Esophagus muscularis mucosa (tissue), 4 donors: ENCODE measurements at regions not wholly inside any gene's neighbourhood (a gene's known extent, or its start where the extent isn't known, plus 50 kb on each side); places are given as distances from the start of the nearest gene placed in this dataset.

Source experiments
- DNase-seq: peaks from one replicate; pipeline ENCODE4 v3.0.0-alpha.2; 2017; ENCODE audit errors: extremely low spot score
- H3K27ac ChIP-seq, 4 donors: fragments of 200-600 bp; sonication (generic); replicated peaks in 1 of 4; 1 replicate in 3 of 4; 2 replicates in 1 of 4; pipeline ENCODE4 v1.5.1; 2016 to 2019; ENCODE audit warnings: mild to moderate bottlenecking in 1 of 4
- H3K27me3 ChIP-seq, 4 donors: fragments of 200-600 bp; sonication (generic); one replicate each; pipeline versions ENCODE4 v1.5.1 to v1.6.0; 2016 to 2019
- H3K36me3 ChIP-seq, 4 donors: fragments of 200-600 bp; sonication (generic); one replicate each; pipeline ENCODE4 v1.5.1; 2016 to 2019
- H3K4me1 ChIP-seq, 4 donors: fragments of 200-600 bp; sonication (generic); one replicate each; pipeline ENCODE4 v1.5.1; 2016 to 2019
- H3K4me3 ChIP-seq, 4 donors: fragments of 200-600 bp; sonication (generic); 1 replicate in 2 of 4; 2 replicates in 2 of 4; pipeline ENCODE4 v1.5.1; 2016 to 2019; ENCODE audit warnings: mild to moderate bottlenecking in 4 of 4, moderate library complexity in 1 of 4
- H3K9me3 ChIP-seq, 4 donors: fragments of 200-600 bp; sonication (generic); 1 replicate in 3 of 4; 2 replicates in 1 of 4; pipeline ENCODE4 v1.5.1; 2016 to 2019
- EP300 ChIP-seq: sonication (generic); formaldehyde crosslinking; IDR thresholded peaks from one replicate; pipeline ENCODE4 v1.6.1; 2017; ENCODE audit warnings: antibody characterized with exemption
- POLR2A ChIP-seq: fragments of 450-650 bp; IDR thresholded peaks from one replicate; pipeline ENCODE4 v1.6.1; 2017; ENCODE audit warnings: antibody characterized with exemption, moderate library complexity, mild to moderate bottlenecking, low read depth
- POLR2AphosphoS5 ChIP-seq, 2 donors: sonication (generic); formaldehyde crosslinking; IDR thresholded peaks; one replicate each; pipeline ENCODE4 v1.6.1; 2017; ENCODE audit warnings: antibody characterized with exemption in 2 of 2
- WGBS: methylation state at CpG from one replicate; pipeline ENCODE4 v1.1.5; 2018; 5-methylcytosine and 5-hydroxymethylcytosine counted together
- intact Hi-C: fragments of 100-400 bp; cut with DNase I; formaldehyde crosslinking; loops from one replicate; pipeline ENCODE4 v1.15.1; 2023
- TF ChIP-seq, protein P1 (sequence below), 3 experiments: fragments of 200-600 bp in 2 of 3; fragments of 450-650 bp in 1 of 3; sonication (generic) in 2 of 3; IDR thresholded peaks; one replicate each; pipeline ENCODE4 v1.5.1; 2017 to 2019; ENCODE audit warnings: antibody characterized with exemption in 3 of 3, mild to moderate bottlenecking in 2 of 3, moderate library complexity in 1 of 3

DNA sequence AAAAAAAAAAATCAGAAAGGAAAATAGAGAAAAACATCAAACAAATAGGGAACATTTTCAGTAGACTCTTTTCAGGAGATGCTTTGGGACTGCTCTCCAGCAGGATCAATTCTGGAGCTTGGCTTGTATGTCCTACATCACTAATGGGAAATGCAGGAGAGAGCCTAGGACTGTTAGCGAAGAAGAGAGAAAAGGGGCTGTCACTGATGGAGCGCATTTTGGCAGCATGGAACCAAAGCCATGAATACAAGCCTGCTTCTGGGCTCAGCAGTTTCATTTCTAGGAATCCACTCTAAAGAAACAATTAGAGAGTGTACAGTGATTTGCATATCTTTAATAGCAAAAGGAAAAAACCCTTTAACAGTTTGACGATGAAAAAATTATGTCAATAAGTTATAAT, 203.9 kb downstream of the NUFIP1 start:
- Histone ChIP-seq H3K4me1 (peaks cover 0 to 6% (median 2%) of the 10 kb centered on the region in 4 donors), H3K27ac (no peak overlapping the region), H3K27me3 (no peaks in the 10 kb centered on the region), H3K9me3 (no peaks in the 10 kb centered on the region), H3K4me3 (no peak overlapping the region), H3K36me3 (no peaks in the 10 kb centered on the region)
- TF ChIP-seq, protein P1, sequence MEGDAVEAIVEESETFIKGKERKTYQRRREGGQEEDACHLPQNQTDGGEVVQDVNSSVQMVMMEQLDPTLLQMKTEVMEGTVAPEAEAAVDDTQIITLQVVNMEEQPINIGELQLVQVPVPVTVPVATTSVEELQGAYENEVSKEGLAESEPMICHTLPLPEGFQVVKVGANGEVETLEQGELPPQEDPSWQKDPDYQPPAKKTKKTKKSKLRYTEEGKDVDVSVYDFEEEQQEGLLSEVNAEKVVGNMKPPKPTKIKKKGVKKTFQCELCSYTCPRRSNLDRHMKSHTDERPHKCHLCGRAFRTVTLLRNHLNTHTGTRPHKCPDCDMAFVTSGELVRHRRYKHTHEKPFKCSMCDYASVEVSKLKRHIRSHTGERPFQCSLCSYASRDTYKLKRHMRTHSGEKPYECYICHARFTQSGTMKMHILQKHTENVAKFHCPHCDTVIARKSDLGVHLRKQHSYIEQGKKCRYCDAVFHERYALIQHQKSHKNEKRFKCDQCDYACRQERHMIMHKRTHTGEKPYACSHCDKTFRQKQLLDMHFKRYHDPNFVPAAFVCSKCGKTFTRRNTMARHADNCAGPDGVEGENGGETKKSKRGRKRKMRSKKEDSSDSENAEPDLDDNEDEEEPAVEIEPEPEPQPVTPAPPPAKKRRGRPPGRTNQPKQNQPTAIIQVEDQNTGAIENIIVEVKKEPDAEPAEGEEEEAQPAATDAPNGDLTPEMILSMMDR (IDR thresholded peaks at IDR 0.05), result no peak
- TF ChIP-seq POLR2A (no peak), POLR2AphosphoS5 (IDR thresholded peaks at IDR 0.05) (no peak), EP300 (no peak)
- WGBS, result 95% methylated on average over 3 of the region's 3 CpGs
- intact Hi-C loops, result no loop called here
- no peak for DNase-seq

DNA sequence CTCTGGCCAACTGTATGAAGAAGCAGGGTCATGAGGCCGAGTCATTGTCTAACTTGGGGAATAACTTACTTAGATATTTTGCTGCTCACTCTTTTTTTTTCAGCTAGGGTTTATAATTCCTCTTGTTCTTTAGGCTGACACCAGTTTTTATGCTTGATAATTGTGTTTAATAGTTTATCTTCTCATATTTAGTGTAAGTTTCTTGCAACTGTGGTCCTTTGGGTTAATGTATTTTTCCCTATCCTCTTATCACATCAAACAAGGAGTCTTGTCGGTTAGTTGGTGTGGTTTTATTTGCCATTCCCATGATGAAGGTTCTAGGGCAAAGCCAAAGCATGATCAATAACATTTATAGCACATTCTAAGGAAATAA, 204.6 kb downstream of the NUFIP1 start:
- no peak overlapping the region for H3K27ac ChIP-seq
- H3K4me3 ChIP-seq, result no peak overlapping the region
- H3K4me1 ChIP-seq, result peaks cover 0 to 6% (median 2%) of the 10 kb centered on the region in 4 donors
- intact Hi-C loops, result no loop called here
- H3K9me3 ChIP-seq, result no peaks in the 10 kb centered on the region
- DNase-seq, result no peak
- WGBS, result 98% methylated on average over 2 of the region's 2 CpGs
- H3K36me3 ChIP-seq, result no peaks in the 10 kb centered on the region
- H3K27me3 ChIP-seq, result no peaks in the 10 kb centered on the region
- TF ChIP-seq, protein P1 (IDR thresholded peaks at IDR 0.05), result no peak
- TF ChIP-seq EP300 (no peak), POLR2A (no peak), POLR2AphosphoS5 (IDR thresholded peaks at IDR 0.05) (no peak)

DNA sequence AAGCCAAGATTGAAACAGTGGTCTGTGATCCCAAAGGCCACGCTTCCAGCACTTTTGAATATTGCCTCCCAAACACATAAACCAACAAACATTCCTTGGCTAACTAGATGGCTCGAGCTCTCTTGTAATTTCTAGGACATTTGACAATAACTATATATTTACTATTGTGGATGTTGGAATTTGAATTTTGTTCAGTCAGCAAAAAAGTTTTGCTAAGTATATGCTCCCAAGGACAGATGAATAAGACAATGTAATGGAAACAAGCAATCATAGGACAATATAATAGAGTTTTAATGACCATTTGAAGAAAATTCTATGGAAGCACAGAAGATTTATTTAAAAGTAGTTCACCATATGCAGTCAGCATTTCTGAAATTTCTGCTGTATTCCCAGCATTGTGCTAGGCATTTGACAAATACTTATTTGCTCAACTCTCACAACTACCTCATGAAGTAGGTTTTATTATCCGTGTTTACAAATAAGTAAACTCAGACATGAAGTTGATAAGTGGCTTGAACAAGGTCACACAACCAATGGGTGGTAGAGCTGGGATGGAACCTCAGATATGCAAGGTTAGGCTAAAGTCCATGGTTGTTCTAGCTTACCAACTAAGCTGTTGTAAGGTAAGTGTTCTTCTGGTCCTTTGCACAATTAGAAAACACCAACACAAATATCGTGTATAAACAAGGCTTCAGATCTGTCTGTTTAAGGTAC, 205.1 kb downstream of the NUFIP1 start:
- Histone ChIP-seq H3K9me3 (no peaks in the 10 kb centered on the region), H3K27ac (no peak overlapping the region), H3K36me3 (no peaks in the 10 kb centered on the region), H3K4me3 (no peak overlapping the region), H3K27me3 (no peaks in the 10 kb centered on the region), H3K4me1 (peaks cover 0 to 6% (median 2%) of the 10 kb centered on the region in 4 donors)
- TF ChIP-seq, protein P1 (IDR thresholded peaks at IDR 0.05), result no peak
- TF ChIP-seq POLR2AphosphoS5 (IDR thresholded peaks at IDR 0.05) (no peak), POLR2A (no peak), EP300 (no peak)
- intact Hi-C loops, result no loop called here
- DNase-seq, result no peak
- WGBS, result 91% methylated on average over 4 of the region's 4 CpGs

DNA sequence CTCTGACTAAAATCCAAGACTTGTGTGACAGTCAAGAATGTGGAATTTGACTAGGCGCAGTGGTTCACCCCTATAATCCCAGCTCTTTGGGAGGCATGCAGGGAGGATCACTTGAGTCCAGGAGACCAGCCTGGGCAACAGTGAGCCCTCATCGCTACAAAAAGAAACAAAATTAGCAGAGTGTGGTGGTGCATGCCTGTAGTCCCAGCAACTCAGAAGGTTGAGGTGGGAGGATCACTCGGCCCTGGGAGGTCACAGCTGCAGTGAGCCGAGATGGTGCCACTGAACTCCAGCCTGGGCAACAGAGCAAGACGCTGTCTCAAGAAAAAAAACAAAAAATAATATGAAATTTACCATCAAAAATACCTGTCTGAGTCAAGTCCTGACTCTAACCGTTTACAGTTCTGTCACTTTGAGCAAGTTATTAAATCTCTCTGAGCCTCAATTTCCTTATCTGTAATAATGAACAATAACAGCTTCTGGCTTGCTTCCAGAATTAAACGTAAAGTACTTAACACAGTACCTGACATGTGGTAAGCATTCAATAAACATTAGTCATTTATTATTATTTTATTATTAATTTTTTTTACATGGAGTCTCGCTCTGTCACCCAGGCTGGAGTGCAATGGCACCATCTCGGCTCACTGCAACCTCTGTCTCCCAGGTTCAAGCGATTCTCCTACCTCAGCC, 204.6 kb upstream of the TSC22D1 start:
- Histone ChIP-seq H3K27me3 (no peaks in the 10 kb centered on the region), H3K4me1 (no peaks in the 10 kb centered on the region), H3K36me3 (no peaks in the 10 kb centered on the region), H3K27ac (no peak overlapping the region), H3K4me3 (no peak overlapping the region), H3K9me3 (no peaks in the 10 kb centered on the region)
- intact Hi-C loops, result no loop called here
- WGBS, result 92% methylated on average over 10 of the region's 10 CpGs
- TF ChIP-seq, protein P1 (IDR thresholded peaks at IDR 0.05), result no peak
- TF ChIP-seq POLR2AphosphoS5 (IDR thresholded peaks at IDR 0.05) (no peak), POLR2A (no peak), EP300 (no peak)
- no peak for DNase-seq
